ENCODE measurements at regions not wholly inside any gene's neighbourhood (a gene's known extent, or its start where the extent isn't known, plus 50 kb on each side); places are given as distances from the start of the nearest gene placed in this dataset.

GRCh38 chr13:67377919-67378318 lies 147.8 kb upstream of the PCDH9 start:
- DNase-seq: no peak
- TF ChIP-seq CTCF (IDR thresholded peaks at IDR 0.05; ENCODE audit: borderline replicate concordance): no peak
- H3K27me3 ChIP-seq (ENCODE audit: low read depth): no peaks in the 10 kb centered on the region
- no peak overlapping the region for H3K4me3 ChIP-seq
- H3K9me3 ChIP-seq (replicated peaks): no peaks in the 10 kb centered on the region
- intact Hi-C loops (cut with micrococcal nuclease): no loop called here
- H3K27ac ChIP-seq (replicated peaks): no peak overlapping the region
- H3K36me3 ChIP-seq: no peaks in the 10 kb centered on the region
- H3K4me1 ChIP-seq: no peaks in the 10 kb centered on the region

- DNase-seq: no peak
- H3K27me3 ChIP-seq (ENCODE audit: low read depth): no peaks in the 10 kb centered on the region
- H3K9me3 ChIP-seq (replicated peaks): no peaks in the 10 kb centered on the region
- intact Hi-C loops (cut with micrococcal nuclease): no loop called here
- no peak for TF ChIP-seq CTCF (IDR thresholded peaks at IDR 0.05; ENCODE audit: borderline replicate concordance)
- no peak overlapping the region for H3K27ac ChIP-seq (replicated peaks)
- no peaks in the 10 kb centered on the region for H3K36me3 ChIP-seq
- H3K4me1 ChIP-seq: peaks cover 8% of the 10 kb centered on the region
- no peak overlapping the region for H3K4me3 ChIP-seq
Observed at GRCh38 chr13:67374391-67374790, 144.3 kb upstream of the PCDH9 start.

- H3K4me3 ChIP-seq: no peak overlapping the region
- no peaks in the 10 kb centered on the region for H3K27me3 ChIP-seq (ENCODE audit: low read depth)
- H3K9me3 ChIP-seq (replicated peaks): no peaks in the 10 kb centered on the region
- H3K36me3 ChIP-seq: no peaks in the 10 kb centered on the region
- no peak for DNase-seq
- H3K4me1 ChIP-seq: peaks cover 8% of the 10 kb centered on the region
- intact Hi-C loops (cut with micrococcal nuclease): no loop called here
- H3K27ac ChIP-seq (replicated peaks): no peak overlapping the region
- TF ChIP-seq CTCF (IDR thresholded peaks at IDR 0.05; ENCODE audit: borderline replicate concordance): no peak
Observed at GRCh38 chr13:67372868-67373464, 142.8 kb upstream of the PCDH9 start.

- TF ChIP-seq CTCF (IDR thresholded peaks at IDR 0.05; ENCODE audit: borderline replicate concordance): no peak
- no peak overlapping the region for H3K4me3 ChIP-seq
- H3K36me3 ChIP-seq: no peaks in the 10 kb centered on the region
- no peaks in the 10 kb centered on the region for H3K9me3 ChIP-seq (replicated peaks)
- intact Hi-C loops (cut with micrococcal nuclease): no loop called here
- no peaks in the 10 kb centered on the region for H3K27me3 ChIP-seq (ENCODE audit: low read depth)
- no peak for DNase-seq
- H3K4me1 ChIP-seq: peaks cover 8% of the 10 kb centered on the region
- H3K27ac ChIP-seq (replicated peaks): peak overlapping the region; percentile 18
Observed at GRCh38 chr13:67369895-67370660, 139.9 kb upstream of the PCDH9 start.

GRCh38 chr13:67367399-67367798 lies 137.3 kb upstream of the PCDH9 start:
- H3K27me3 ChIP-seq (ENCODE audit: low read depth): no peaks in the 10 kb centered on the region
- H3K4me1 ChIP-seq: peaks cover 8% of the 10 kb centered on the region
- intact Hi-C loops (cut with micrococcal nuclease): no loop called here
- no peak for DNase-seq
- H3K27ac ChIP-seq (replicated peaks): no peak overlapping the region
- no peaks in the 10 kb centered on the region for H3K9me3 ChIP-seq (replicated peaks)
- no peaks in the 10 kb centered on the region for H3K36me3 ChIP-seq
- H3K4me3 ChIP-seq: no peak overlapping the region
- TF ChIP-seq CTCF (IDR thresholded peaks at IDR 0.05; ENCODE audit: borderline replicate concordance): no peak
